HCT116 (cell line): ENCODE measurements at regions not wholly inside any gene's neighbourhood (a gene's known extent, or its start where the extent isn't known, plus 50 kb on each side); places are given as distances from the start of the nearest gene placed in this dataset.

Experiments
- ATAC-seq: fragments of 200-7000 bp; cut with Tn5 transposase; 2 replicates; pipeline ENCODE4 v1.9.1; 2020; ENCODE audit warnings: mild to moderate bottlenecking, moderate library complexity
- BruUV-seq: library from RNA; stranded (reverse); fragments of 400-500 nt; replicated peaks from 2 replicates; lab custom pipeline; 2021; lab: Mats Ljungman, UMichigan
- CTCF ChIA-PET: fragments of 300-600 bp; sonication (Branson Sonifier 250); formaldehyde crosslinking; loops from one replicate; lab custom pipeline; 2021; ENCODE audit warnings: antibody characterized with exemption; lab: Charles Lee
- POLR2A ChIA-PET: fragments of 300-600, 350-600 bp; sonication (Branson Sonifier 250); formaldehyde crosslinking; loops from one replicate; lab custom pipeline; 2021; ENCODE audit warnings: antibody characterized with exemption; lab: Charles Lee
- RAD21 ChIA-PET, 2 experiments: fragments of 300-600 bp; sonication (Branson Sonifier 250); formaldehyde crosslinking; loops; one replicate each; lab custom pipeline; 2023; ENCODE audit warnings: low total read pairs in 2 of 2; ENCODE audit not compliant: uncharacterized antibody in 2 of 2, unreplicated experiment in 2 of 2, low non-redundant PET in 1 of 2; lab: Charles Lee
- DNase-seq: peaks from one replicate; pipeline ENCODE4 v3.0.0-alpha.2; 2010; ENCODE audit warnings: low read depth, low spot score
- H2AFZ ChIP-seq: fragments of 200-600 bp; shearing (Covaris generic), sonication (generic); 2 replicates; pipeline ENCODE4 v1.6.1; 2017; ENCODE audit warnings: low read depth, mixed run types, mixed read lengths, antibody characterized with exemption, low read length; ENCODE audit not compliant: poor library complexity, severe bottlenecking
- H3K27ac ChIP-seq: 2 replicates; pipeline ENCODE4 v1.5.1; 2012; ENCODE audit warnings: low read depth, low read length
- H3K27me3 ChIP-seq: fragments of 200-600 bp; sonication (generic); 2 replicates; pipeline ENCODE4 v1.6.1; 2016; ENCODE audit warnings: mixed run types, low read length, mixed read lengths; ENCODE audit not compliant: insufficient read depth
- H3K36me3 ChIP-seq, 2 experiments: fragments of 200-500 bp in 1 of 2; fragments of 200-600 bp in 1 of 2; sonication (Bioruptor generic) in 1 of 2; sonication (generic) in 1 of 2; 2 replicates each; pipeline versions ENCODE4 v1.5.1 to v1.6.1; 2014 to 2016; ENCODE audit warnings: low read length in 2 of 2, inconsistent platforms in 1 of 2, mixed read lengths in 1 of 2, mixed run types in 1 of 2; ENCODE audit not compliant: insufficient read depth in 2 of 2, control insufficient read depth in 1 of 2
- H3K4me1 ChIP-seq, 2 experiments: fragments of 200-600 bp in 1 of 2; sonication (generic) in 1 of 2; 2 replicates each; pipeline versions ENCODE4 v1.5.1 to v1.6.1; 2012 to 2017; ENCODE audit warnings: low read length in 2 of 2, inconsistent platforms in 1 of 2, mild to moderate bottlenecking in 1 of 2, mixed read lengths in 1 of 2, mixed run types in 1 of 2, moderate library complexity in 1 of 2; ENCODE audit not compliant: insufficient read depth in 2 of 2, control insufficient read depth in 1 of 2
- H3K4me2 ChIP-seq: fragments of 200-600 bp; sonication (generic); 2 replicates; pipeline ENCODE4 v1.6.1; 2017; ENCODE audit warnings: mixed run types, low read length, mixed read lengths
- H3K4me3 ChIP-seq, 2 experiments: fragments of 200-600 bp in 1 of 2; sonication (generic) in 1 of 2; replicated peaks in 1 of 2; 2 replicates each; pipeline ENCODE4 v1.5.1; 2011 to 2016; ENCODE audit warnings: low read length in 2 of 2, control low read depth in 1 of 2, low read depth in 1 of 2, mild to moderate bottlenecking in 1 of 2, mixed read lengths in 1 of 2, mixed run types in 1 of 2
- H3K79me2 ChIP-seq: fragments of 200-600 bp; sonication (generic); 2 replicates; pipeline ENCODE4 v1.6.1; 2017; ENCODE audit warnings: mild to moderate bottlenecking, mixed run types, low read length, moderate library complexity, mixed read lengths; ENCODE audit not compliant: insufficient read depth
- H3K9ac ChIP-seq: fragments of 200-600 bp; sonication (generic); 2 replicates; pipeline ENCODE4 v1.6.1; 2016; ENCODE audit warnings: low read length, mixed read lengths
- H3K9me2 ChIP-seq: fragments of 200-600 bp; sonication (generic), shearing (Covaris generic); 2 replicates; pipeline ENCODE4 v1.6.1; 2017; ENCODE audit warnings: mixed run types, mild to moderate bottlenecking, moderate library complexity; ENCODE audit not compliant: insufficient read depth
- H3K9me3 ChIP-seq, 2 experiments: fragments of 200-500 bp in 1 of 2; fragments of 200-600 bp in 1 of 2; sonication (Bioruptor generic) in 1 of 2; sonication (generic) in 1 of 2; 2 replicates each; pipeline ENCODE4 v1.6.1; 2014 to 2017; ENCODE audit warnings: low read length in 2 of 2, mixed read lengths in 2 of 2, inconsistent platforms in 1 of 2, low read depth in 1 of 2, mild to moderate bottlenecking in 1 of 2, mixed run types in 1 of 2, moderate library complexity in 1 of 2; ENCODE audit not compliant: control insufficient read depth in 1 of 2, insufficient read depth in 1 of 2
- H4K20me1 ChIP-seq: fragments of 200-600 bp; sonication (generic), shearing (Covaris generic); 2 replicates; pipeline ENCODE4 v1.6.1; 2017; ENCODE audit warnings: mixed run types, mild to moderate bottlenecking, moderate library complexity; ENCODE audit not compliant: insufficient read depth
- CTCF ChIP-seq, 3 experiments: fragments of 200-600 bp in 1 of 3; sonication (generic) in 1 of 3; IDR thresholded peaks in 2 of 3; conservative IDR thresholded peaks in 1 of 3; 2 replicates each; pipeline ENCODE4 v1.5.1; 2012 to 2017; ENCODE audit warnings: low read depth in 2 of 3, low read length in 2 of 3, antibody characterized with exemption in 1 of 3, borderline replicate concordance in 1 of 3, control low read depth in 1 of 3, mild to moderate bottlenecking in 1 of 3, mixed read lengths in 1 of 3, mixed run types in 1 of 3, moderate library complexity in 1 of 3; ENCODE audit not compliant: insufficient read depth in 1 of 3
- EGR1 ChIP-seq: IDR thresholded peaks from 2 replicates; pipeline ENCODE4 v1.6.1; 2012; ENCODE audit warnings: low read depth
- EZH2phosphoT487 ChIP-seq: fragments of 200-600 bp; IDR thresholded peaks from 2 replicates; pipeline ENCODE4 v1.6.1; 2018; ENCODE audit warnings: antibody characterized with exemption, borderline replicate concordance
- POLR2AphosphoS5 ChIP-seq: IDR thresholded peaks from 2 replicates; pipeline ENCODE4 v1.6.1; 2011; ENCODE audit warnings: mild to moderate bottlenecking, low read depth, low read length, moderate library complexity
- RAD21 ChIP-seq: IDR thresholded peaks from 2 replicates; pipeline ENCODE4 v1.6.1; 2012; ENCODE audit warnings: low read depth, mild to moderate bottlenecking
- SP1 ChIP-seq: IDR thresholded peaks from 2 replicates; pipeline ENCODE4 v1.6.1; 2012; ENCODE audit warnings: low read depth
- ZFX ChIP-seq: fragments of 450-650 bp; IDR thresholded peaks from 2 replicates; pipeline ENCODE4 v1.6.1; 2017
- intact Hi-C: fragments of 100-400 bp; cut with micrococcal nuclease; formaldehyde crosslinking; loops from 2 replicates; pipeline ENCODE4 v1.10.0; 2022

GRCh38 chr9:81526587-81526986 is 162.8 kb downstream of the TLE1 start:
- H3K27ac ChIP-seq: no peak overlapping the region
- POLR2A ChIA-PET: no interaction called here
- CTCF ChIA-PET: no interaction called here
- no peak overlapping the region for H3K4me2 ChIP-seq
- intact Hi-C loops: no loop called here
- H3K9me3 ChIP-seq: no peaks in the 10 kb centered on the region
- ATAC-seq (no peak), DNase-seq (no peak)
- RAD21 ChIA-PET: no interaction called here
- no TSS peak for BruUV-seq
- H3K36me3 ChIP-seq: no peaks in the 10 kb centered on the region
- H3K4me1 ChIP-seq: peaks cover 3 to 25% of the 10 kb centered on the region in 2 experiments; a peak in 3 of 4 replicates
- H2AFZ ChIP-seq: no peak overlapping the region
- H3K27me3 ChIP-seq: no peaks in the 10 kb centered on the region
- H3K9me2 ChIP-seq: no peaks in the 10 kb centered on the region
- H3K9ac ChIP-seq: no peak overlapping the region
- H3K79me2 ChIP-seq: no peaks in the 10 kb centered on the region
- TF ChIP-seq ZFX (no peak), EZH2phosphoT487 (no peak)
- H3K4me3 ChIP-seq: no peak overlapping the region
- H4K20me1 ChIP-seq: no peaks in the 10 kb centered on the region

GRCh38 chr9:81522716-81523551 is 166.4 kb downstream of the TLE1 start:
- H3K4me3 ChIP-seq: no peak overlapping the region
- no peak overlapping the region for H3K9ac ChIP-seq
- H4K20me1 ChIP-seq: no peaks in the 10 kb centered on the region
- TF ChIP-seq RAD21 (peak; percentile 68), POLR2AphosphoS5 (no peak), CTCF (IDR thresholded peaks at IDR 0.05 in 2 of 3, conservative IDR thresholded peaks at IDR 0.05 in 1 of 3; ENCODE audit: borderline replicate concordance in 1 of 3, insufficient read depth in 1 of 3, low read depth in 2 of 3, low read length in 2 of 3) (peak; percentile 51 to 81 (median 65); a peak in 5 of 6 replicates), EGR1 (no peak), SP1 (no peak)
- H3K36me3 ChIP-seq: no peaks in the 10 kb centered on the region
- intact Hi-C loops: loop anchor here (1.0 to 2.0 kb wide), 2 partner anchors 164 to 326 kb away; no protein-coding TSS in a partner anchor
- RAD21 ChIA-PET: interaction anchor here (0.5 to 1.2 kb wide), 4 partner anchors 9 to 167 kb away, joined by 3 read pairs; partner anchors contain the start of gene TLE1 (in 1 of the 2)
- POLR2A ChIA-PET: no interaction called here
- no peaks in the 10 kb centered on the region for H3K9me3 ChIP-seq
- peak; percentile 48 for DNase-seq
- no peak overlapping the region for H3K27ac ChIP-seq
- H3K27me3 ChIP-seq: no peaks in the 10 kb centered on the region
- peak overlapping the region; percentile 18 for H3K4me2 ChIP-seq
- no TSS peak for BruUV-seq
- peak; percentile 95 for ATAC-seq
- no peaks in the 10 kb centered on the region for H3K79me2 ChIP-seq
- peak overlapping the region; percentile 100 for H2AFZ ChIP-seq
- H3K9me2 ChIP-seq: no peaks in the 10 kb centered on the region
- CTCF ChIA-PET: interaction anchor here (0.7 to 1.8 kb wide), 12 partner anchors 9 to 419 kb away, joined by 3 to 7 read pairs (median 4); no protein-coding TSS in a partner anchor
- H3K4me1 ChIP-seq: peaks cover 3 to 19% of the 10 kb centered on the region in 2 experiments; a peak in 3 of 4 replicates
